Ammon's horn (tissue), 1 donor: ENCODE measurements at regions not wholly inside any gene's neighbourhood (a gene's known extent, or its start where the extent isn't known, plus 50 kb on each side); places are given as distances from the start of the nearest gene placed in this dataset.
"Not testable (repeated sequence)": the region's sequence is repeated elsewhere in the genome, so short reads cannot be mapped to it uniquely, and the experiment has no call there.

ENCODE experiments used
- DNase-seq: peaks from one replicate; pipeline ENCODE4 v3.0.0-alpha.2; 2016; ENCODE audit warnings: low spot score

DNA sequence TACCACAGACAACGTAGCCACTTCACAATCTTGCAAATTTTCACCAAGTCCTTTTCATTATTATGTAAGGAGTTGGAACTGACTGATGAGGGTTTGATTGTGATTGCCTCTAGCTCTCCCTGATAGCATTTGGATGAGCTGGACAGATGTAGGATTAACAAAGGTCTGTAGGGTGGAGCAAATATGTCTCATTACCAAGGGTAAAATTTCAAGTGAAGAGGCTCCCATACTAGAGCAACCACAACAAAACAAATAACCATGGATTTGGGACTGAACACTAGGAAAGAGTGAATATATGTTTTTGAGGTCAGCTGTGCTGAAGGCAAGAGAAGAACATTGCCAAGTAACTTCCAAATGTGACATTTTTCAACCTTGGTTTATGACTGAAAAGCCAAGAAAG, 281.7 kb downstream of the NEBL start:
- DNase-seq = no peak

DNA sequence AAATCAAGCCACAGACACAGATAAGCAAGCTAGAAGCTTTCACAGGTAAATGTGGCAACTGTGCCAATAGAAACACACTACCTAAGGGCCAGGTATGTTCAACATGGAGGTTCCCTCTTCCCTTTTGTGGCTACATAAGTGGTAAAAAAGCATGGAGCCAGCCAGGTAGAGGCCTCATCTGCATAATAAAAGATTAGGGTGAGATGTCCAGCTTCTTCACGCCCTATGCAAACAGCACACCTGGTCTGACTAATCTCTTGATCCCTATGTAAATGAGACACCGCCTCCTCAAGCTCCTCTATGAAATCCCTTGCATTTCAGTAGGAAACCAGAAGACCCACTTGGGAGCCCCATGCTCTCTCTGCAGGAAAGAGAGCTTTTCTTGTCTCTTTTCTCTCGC, 282.2 kb downstream of the NEBL start:
- DNase-seq = no peak

DNA sequence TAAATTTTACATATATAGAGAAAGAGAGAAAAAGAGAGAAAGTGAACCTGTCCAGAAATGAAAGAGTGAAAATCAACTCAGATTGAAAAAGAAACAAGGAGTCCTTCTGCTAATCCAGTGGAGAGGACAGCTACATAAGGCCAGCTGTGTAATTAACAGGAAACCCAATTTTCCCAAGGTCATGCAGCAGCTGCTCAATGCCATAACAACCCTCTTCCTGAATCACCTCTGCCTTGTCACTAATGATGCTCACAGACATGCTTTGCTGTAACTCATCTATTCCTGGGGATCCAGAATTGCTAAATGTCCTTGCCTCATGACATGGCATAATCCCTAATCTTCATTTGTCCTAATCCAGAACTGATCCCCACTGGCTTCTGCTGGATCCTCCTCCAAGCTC, 288.6 kb downstream of the NEBL start:
- DNase-seq = no peak

DNA sequence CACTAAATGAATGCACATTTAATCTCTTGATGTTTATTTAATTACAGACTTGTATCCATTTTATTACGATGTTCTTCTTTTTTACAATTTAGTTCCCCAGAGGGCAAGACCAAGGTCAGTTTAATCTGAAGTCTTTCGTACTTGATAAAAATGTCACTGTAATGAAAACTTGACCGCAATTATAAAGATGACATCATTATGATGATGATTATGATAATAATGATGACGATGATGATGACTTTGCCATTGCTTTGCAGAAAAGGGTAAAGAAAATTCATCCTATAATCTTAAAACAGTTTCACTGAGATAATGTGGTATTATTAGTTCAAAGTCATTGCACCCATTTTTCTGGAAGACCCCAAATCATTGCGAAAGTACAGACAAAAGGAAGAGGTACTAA, 290.1 kb downstream of the NEBL start:
- DNase-seq = no peak

DNA sequence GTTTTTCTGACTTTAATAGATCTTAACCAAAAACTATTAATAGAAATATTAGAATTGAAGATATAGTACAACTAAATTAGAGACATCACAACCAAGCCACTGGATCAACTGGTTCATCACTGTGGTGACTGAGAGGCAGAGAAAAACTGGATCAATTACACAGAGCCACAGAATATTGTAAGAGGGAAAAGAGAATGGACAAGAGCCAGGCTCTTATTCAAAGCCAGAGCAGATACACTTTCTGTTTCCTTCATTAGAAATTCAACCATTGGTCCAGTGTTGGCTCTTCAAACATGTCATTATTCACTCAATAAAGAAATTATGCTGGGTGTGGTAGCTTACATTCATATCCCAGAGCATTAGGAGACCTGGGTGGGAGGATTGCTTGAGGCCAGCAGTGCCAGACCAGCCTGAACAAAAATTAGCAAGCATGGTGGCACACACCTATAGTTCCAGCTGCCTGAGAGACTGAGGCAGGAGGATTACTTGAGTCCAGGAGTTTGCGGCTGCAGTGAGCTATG, 295.1 kb downstream of the NEBL start:
- DNase-seq = no peak

GRCh38 chr10:20598590-20598989, 298.5 kb downstream of the NEBL start:
- DNase-seq = peak; percentile 33

- peak; percentile 25 for DNase-seq
These were observed 300.2 kb downstream of the NEBL start for GRCh38 chr10:20596911-20597310.

DNA sequence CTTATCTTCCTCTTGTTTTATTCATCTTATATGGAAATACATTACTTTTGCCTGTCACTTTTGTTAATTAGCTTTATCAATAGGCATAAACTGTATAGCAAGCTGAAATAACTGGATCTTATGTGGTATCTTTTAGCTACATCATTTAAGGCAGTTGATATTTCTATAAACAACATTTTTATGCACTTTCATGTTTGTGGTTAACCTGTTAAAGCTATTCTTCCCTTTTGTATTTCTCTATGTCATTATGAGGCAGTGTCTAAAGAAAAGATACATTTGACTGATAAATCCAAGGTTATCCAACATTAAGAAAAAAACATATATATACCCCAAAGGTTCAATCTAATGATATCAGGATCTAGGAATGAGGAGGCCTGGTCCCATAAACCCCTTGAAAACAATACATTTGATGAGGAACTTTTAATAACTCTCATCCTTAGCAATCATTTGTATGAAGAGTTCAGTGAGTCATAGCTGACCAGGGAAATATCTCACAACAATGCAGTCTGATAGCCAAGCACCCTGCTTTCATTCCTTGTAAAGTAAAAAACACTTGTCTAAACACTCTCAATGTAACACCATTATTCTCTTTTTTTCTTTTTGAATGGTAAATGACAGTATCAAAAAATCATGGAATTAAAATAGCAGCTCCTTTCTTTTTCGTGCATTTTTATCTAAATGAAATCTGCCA, 300.9 kb downstream of the NEBL start:
- no peak for DNase-seq

DNA sequence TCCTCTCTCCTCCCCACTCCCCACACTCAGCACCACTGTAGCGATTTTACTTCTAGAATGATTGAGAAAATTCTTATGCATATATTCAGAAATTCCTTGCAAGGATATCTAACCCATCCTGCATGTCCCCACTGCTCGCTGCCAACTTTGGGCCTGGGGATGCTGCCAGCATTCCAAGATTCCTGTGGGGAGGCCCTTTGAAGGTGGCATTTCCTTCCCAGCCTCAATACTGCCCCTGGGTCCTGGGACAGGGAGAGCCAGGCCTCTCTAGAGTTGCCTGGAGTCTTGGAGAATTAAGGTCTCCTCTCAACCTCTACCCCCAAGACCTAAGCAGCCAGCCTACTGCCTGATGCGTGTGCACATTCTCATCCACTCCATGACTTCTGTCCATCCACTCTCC, 303.5 kb downstream of the NEBL start:
- no peak for DNase-seq

GRCh38 chr10:20582041-20582440, 315.1 kb downstream of the NEBL start:
- DNase-seq = peak; percentile 13

DNA sequence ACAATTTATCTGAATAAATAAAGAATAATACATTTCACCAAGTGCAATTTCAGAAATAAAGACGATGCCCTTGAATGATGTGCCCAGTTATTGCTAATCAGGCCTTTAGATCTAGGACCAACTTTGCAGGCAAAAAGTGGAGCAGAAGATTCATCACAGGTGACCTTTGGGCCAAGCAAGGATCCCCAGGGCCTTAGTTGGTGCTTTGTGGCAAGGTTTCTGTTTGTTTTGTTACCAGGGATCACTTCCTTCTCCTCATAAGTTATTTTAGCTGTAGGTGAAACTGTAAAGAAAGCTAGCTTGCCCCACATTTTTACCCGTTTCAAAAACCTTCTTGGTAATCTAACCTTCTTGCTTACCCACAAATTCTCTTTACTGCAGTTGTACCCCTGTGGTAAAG, 323.2 kb downstream of the NEBL start:
- DNase-seq = no peak

- not testable (repeated sequence) for DNase-seq
These were observed 341.1 kb downstream of the NEBL start for GRCh38 chr10:20555990-20556389.

DNA sequence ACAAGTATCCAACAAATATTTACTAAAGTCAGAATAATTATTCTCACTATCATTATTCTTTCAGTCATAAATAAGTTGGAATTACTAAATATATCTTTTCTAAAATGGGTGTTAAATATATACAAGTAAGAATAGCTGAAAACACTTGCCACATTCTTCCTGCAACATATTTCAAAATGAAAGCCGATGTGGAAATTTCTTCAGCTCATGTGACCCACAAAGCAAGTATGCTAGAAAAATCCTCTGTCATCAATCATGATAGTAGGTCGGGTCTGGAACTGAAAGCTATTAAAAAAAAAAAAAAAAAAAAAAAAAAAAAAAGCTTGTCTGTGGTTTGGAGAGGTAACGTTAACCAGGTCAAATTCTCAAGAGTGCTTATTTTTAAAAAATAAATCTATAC, 344.7 kb downstream of the NEBL start:
- DNase-seq = no peak

GRCh38 chr10:20551761-20552160, 345.4 kb downstream of the NEBL start:
- DNase-seq = no peak

GRCh38 chr10:20535897-20536881, 360.9 kb downstream of the NEBL start:
- DNase-seq = peak; percentile 17

GRCh38 chr10:20531241-20531883, 365.7 kb downstream of the NEBL start:
- not testable (repeated sequence) for DNase-seq

- no peak for DNase-seq
These were observed 375.9 kb downstream of the NEBL start for GRCh38 chr10:20521186-20521585.

DNA sequence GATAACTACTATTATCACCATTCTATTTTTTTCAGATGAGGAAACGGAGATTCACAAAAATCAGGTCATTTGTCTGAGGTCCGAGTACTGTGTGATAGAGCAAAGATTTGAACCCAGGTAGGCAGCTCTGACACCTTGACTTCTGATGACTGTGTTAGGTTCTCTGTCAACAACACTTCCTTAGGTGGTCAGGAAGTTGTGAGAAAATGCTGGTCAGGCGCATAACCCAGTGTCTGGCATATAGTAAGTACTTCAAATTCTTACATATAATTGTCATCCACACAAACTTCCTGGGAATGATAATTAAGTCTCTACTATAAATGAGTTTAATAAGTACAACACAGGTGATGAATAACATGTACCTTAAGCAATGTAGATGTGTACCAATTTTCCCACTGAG, 381.5 kb downstream of the NEBL start:
- no peak for DNase-seq

DNA sequence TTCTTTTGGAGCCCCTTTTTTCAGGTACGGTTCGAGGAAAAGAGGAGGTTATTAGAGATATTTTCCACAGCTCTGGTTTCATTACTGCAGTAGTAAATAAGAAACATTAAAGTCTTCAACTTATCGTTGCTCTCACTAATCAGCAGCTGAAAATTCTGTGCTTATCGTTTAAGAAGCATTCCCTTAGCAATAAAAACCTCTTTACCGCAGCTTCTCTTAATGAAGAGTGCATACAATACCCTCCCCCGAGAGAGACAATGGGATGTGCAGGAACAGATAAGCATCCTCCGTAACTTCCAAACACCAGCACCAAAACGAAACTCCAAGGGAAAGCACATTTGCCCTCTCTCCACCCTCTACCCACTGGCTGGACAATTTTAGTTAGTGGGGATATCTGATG, 384.5 kb downstream of the NEBL start:
- no peak for DNase-seq

DNA sequence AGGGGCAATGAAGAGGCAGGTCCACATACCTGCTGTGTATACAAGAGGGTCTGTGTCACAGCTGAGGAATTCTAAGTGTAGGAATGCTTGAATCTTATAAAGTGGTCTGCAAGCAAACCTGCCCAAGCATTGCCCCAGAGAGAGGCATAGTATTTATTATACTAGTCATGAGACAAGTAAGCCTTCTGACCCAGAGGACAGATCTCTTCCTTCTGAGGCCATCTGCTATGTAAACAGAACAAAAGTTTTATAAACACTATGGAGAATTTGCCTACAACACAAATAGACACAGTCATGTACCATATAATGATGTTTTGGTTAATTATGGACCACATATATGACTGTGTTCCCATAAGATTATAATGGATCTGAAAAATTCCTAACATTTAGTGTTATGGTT, 388.2 kb downstream of the NEBL start:
- no peak for DNase-seq

GRCh38 chr10:20502903-20503585, 394.1 kb downstream of the NEBL start:
- no peak for DNase-seq

DNA sequence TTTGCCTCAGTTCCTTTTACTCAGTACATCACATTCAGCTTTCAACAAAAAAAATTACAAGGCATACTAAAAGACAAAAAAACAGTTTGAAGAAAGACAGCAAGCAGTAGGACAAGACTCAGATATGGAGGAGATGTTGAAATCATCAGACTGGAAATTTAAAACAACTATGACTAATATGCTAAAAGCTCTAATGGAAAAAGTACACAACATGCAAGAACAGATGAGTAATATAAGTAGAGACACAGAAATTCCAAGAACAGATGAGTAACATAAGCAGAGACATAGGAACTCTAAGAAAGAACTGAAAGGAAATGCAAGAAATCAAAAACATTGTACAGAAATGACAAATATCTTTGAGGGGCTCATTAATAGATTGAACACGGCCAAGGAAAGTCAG, 402.6 kb downstream of the NEBL start:
- no peak for DNase-seq
